NB4 (cell line): ENCODE measurements at regions not wholly inside any gene's neighbourhood (a gene's known extent, or its start where the extent isn't known, plus 50 kb on each side); places are given as distances from the start of the nearest gene placed in this dataset.

ENCODE experiments used
- CTCF ChIP-seq: IDR thresholded peaks from one replicate; pipeline ENCODE4 v1.5.1; 2012; ENCODE audit warnings: low read depth, low read length
- MAX ChIP-seq: IDR thresholded peaks from 2 replicates; pipeline ENCODE4 v1.6.1; 2011; ENCODE audit warnings: low read depth, low read length
- MYC ChIP-seq: IDR thresholded peaks from 2 replicates; pipeline ENCODE4 v1.6.1; 2011; ENCODE audit warnings: low read depth, low read length
- POLR2A ChIP-seq: IDR thresholded peaks from 2 replicates; pipeline ENCODE4 v1.6.1; 2011; ENCODE audit warnings: mild to moderate bottlenecking; ENCODE audit not compliant: insufficient read length; ENCODE audit errors: extremely low read depth

- TF ChIP-seq CTCF: no peak
- TF ChIP-seq MYC: no peak
- TF ChIP-seq MAX: no peak
- TF ChIP-seq POLR2A: no peak
Observed at GRCh38 chr11:41665441-41666360, 206.2 kb upstream of the LRRC4C start.
